ENCODE measurements at regions not wholly inside any gene's neighbourhood (a gene's known extent, or its start where the extent isn't known, plus 50 kb on each side); places are given as distances from the start of the nearest gene placed in this dataset.
"Not testable (repeated sequence)": the region's sequence is repeated elsewhere in the genome, so short reads cannot be mapped to it uniquely, and the experiment has no call there.

- DNase-seq (ENCODE audit: low read depth): no peak
Observed at GRCh38 chr21:27379354-27379753, 412.5 kb upstream of the ADAMTS5 start.

GRCh38 chr21:27372381-27372780 lies 405.5 kb upstream of the ADAMTS5 start:
- no peak for DNase-seq (ENCODE audit: low read depth)

GRCh38 chr21:27371975-27372331 lies 405.1 kb upstream of the ADAMTS5 start:
- no peak for DNase-seq (ENCODE audit: low read depth)

- no peak for DNase-seq (ENCODE audit: low read depth)
Observed at GRCh38 chr21:27371115-27371974, 404.5 kb upstream of the ADAMTS5 start.

GRCh38 chr21:27369978-27370571 lies 403.2 kb upstream of the ADAMTS5 start:
- no peak for DNase-seq (ENCODE audit: low read depth)

GRCh38 chr21:27369234-27369633 lies 402.3 kb upstream of the ADAMTS5 start:
- no peak for DNase-seq (ENCODE audit: low read depth)

- DNase-seq (ENCODE audit: low read depth): no peak
Observed at GRCh38 chr21:27366646-27367235, 399.9 kb upstream of the ADAMTS5 start.

GRCh38 chr21:27366036-27366435 lies 399.1 kb upstream of the ADAMTS5 start:
- DNase-seq (ENCODE audit: low read depth): no peak

- no peak for DNase-seq (ENCODE audit: low read depth)
Observed at GRCh38 chr21:27365394-27365793, 398.5 kb upstream of the ADAMTS5 start.

GRCh38 chr21:27363719-27364477 lies 397.0 kb upstream of the ADAMTS5 start:
- no peak for DNase-seq (ENCODE audit: low read depth)

GRCh38 chr21:27362249-27362648 lies 395.4 kb upstream of the ADAMTS5 start:
- no peak for DNase-seq (ENCODE audit: low read depth)

- no peak for DNase-seq (ENCODE audit: low read depth)
Observed at GRCh38 chr21:27359141-27359540, 392.3 kb upstream of the ADAMTS5 start.

GRCh38 chr21:27352885-27353284 lies 386.0 kb upstream of the ADAMTS5 start:
- no peak for DNase-seq (ENCODE audit: low read depth)

- no peak for DNase-seq (ENCODE audit: low read depth)
Observed at GRCh38 chr21:27346041-27346448, 379.2 kb upstream of the ADAMTS5 start.

GRCh38 chr21:27339902-27340301 lies 373.0 kb upstream of the ADAMTS5 start:
- no peak for DNase-seq (ENCODE audit: low read depth)

GRCh38 chr21:27338007-27338406 lies 371.1 kb upstream of the ADAMTS5 start:
- DNase-seq (ENCODE audit: low read depth): not testable (repeated sequence)

- no peak for DNase-seq (ENCODE audit: low read depth)
Observed at GRCh38 chr21:27333096-27333495, 366.2 kb upstream of the ADAMTS5 start.

GRCh38 chr21:27329255-27329851 lies 362.5 kb upstream of the ADAMTS5 start:
- DNase-seq (ENCODE audit: low read depth): no peak

GRCh38 chr21:27326301-27326700 lies 359.4 kb upstream of the ADAMTS5 start:
- no peak for DNase-seq (ENCODE audit: low read depth)

- no peak for DNase-seq (ENCODE audit: low read depth)
Observed at GRCh38 chr21:27323331-27323730, 356.4 kb upstream of the ADAMTS5 start.

GRCh38 chr21:27321791-27322190 lies 354.9 kb upstream of the ADAMTS5 start:
- no peak for DNase-seq (ENCODE audit: low read depth)

GRCh38 chr21:27320868-27321267 lies 354.0 kb upstream of the ADAMTS5 start:
- no peak for DNase-seq (ENCODE audit: low read depth)
